ENCODE measurements at regions not wholly inside any gene's neighbourhood (a gene's known extent, or its start where the extent isn't known, plus 50 kb on each side); places are given as distances from the start of the nearest gene placed in this dataset.

GRCh38 chr12:93247313-93247991 is 130.3 kb upstream of the NUDT4 start:
- no peak for TF ChIP-seq CTCF (IDR thresholded peaks at IDR 0.05; ENCODE audit: unreplicated experiment in 3 of 3)
- Mint-ChIP-seq H3K36me3 (ENCODE audit: low read depth) (no peaks in the 10 kb centered on the region), H3K9me3 (peaks cover 3% of the 10 kb centered on the region), H3K27me3 (ENCODE audit: low read depth) (no peaks in the 10 kb centered on the region), H3K27ac (peak overlapping the region; percentile 26 to 45 (median 32)), H3K4me3 (no peak overlapping the region), H3K4me1 (peaks cover 32% of the 10 kb centered on the region)

- Mint-ChIP-seq H3K4me1 (peaks cover 14% of the 10 kb centered on the region), H3K4me3 (no peak overlapping the region), H3K27me3 (ENCODE audit: low read depth) (no peaks in the 10 kb centered on the region), H3K9me3 (peaks cover 16% of the 10 kb centered on the region), H3K36me3 (ENCODE audit: low read depth) (peaks cover 11% of the 10 kb centered on the region), H3K27ac (no peak overlapping the region)
- TF ChIP-seq CTCF (IDR thresholded peaks at IDR 0.05; ENCODE audit: unreplicated experiment in 3 of 3), result no peak
These were observed 125.5 kb upstream of the NUDT4 start for GRCh38 chr12:93252221-93252620.

GRCh38 chr12:93254911-93255310 is 122.8 kb upstream of the NUDT4 start:
- TF ChIP-seq CTCF (IDR thresholded peaks at IDR 0.05; ENCODE audit: unreplicated experiment in 3 of 3), result no peak
- no peaks in the 10 kb centered on the region for H3K27me3 Mint-ChIP-seq (ENCODE audit: low read depth)
- peaks cover 11% of the 10 kb centered on the region for H3K36me3 Mint-ChIP-seq (ENCODE audit: low read depth)
- peaks cover 16% of the 10 kb centered on the region for H3K9me3 Mint-ChIP-seq
- H3K4me3 Mint-ChIP-seq, result no peak overlapping the region
- H3K27ac Mint-ChIP-seq, result no peak overlapping the region
- H3K4me1 Mint-ChIP-seq, result peaks cover 8% of the 10 kb centered on the region

GRCh38 chr12:93256256-93256969 is 121.3 kb upstream of the NUDT4 start:
- TF ChIP-seq CTCF (IDR thresholded peaks at IDR 0.05; ENCODE audit: unreplicated experiment in 3 of 3), result no peak
- peaks cover 16% of the 10 kb centered on the region for H3K9me3 Mint-ChIP-seq
- H3K27me3 Mint-ChIP-seq (ENCODE audit: low read depth), result no peaks in the 10 kb centered on the region
- peaks cover 8% of the 10 kb centered on the region for H3K4me1 Mint-ChIP-seq
- peak overlapping the region in 2 of 3 experiments; percentile 29 to 47 for H3K27ac Mint-ChIP-seq
- H3K36me3 Mint-ChIP-seq (ENCODE audit: low read depth), result peaks cover 11% of the 10 kb centered on the region
- H3K4me3 Mint-ChIP-seq, result no peak overlapping the region

- H3K4me3 Mint-ChIP-seq, result no peak overlapping the region
- no peak overlapping the region for H3K27ac Mint-ChIP-seq
- no peaks in the 10 kb centered on the region for H3K27me3 Mint-ChIP-seq (ENCODE audit: low read depth)
- no peaks in the 10 kb centered on the region for H3K4me1 Mint-ChIP-seq
- TF ChIP-seq CTCF (IDR thresholded peaks at IDR 0.05; ENCODE audit: unreplicated experiment in 3 of 3), result no peak
- no peaks in the 10 kb centered on the region for H3K36me3 Mint-ChIP-seq (ENCODE audit: low read depth)
- H3K9me3 Mint-ChIP-seq, result no peaks in the 10 kb centered on the region
These were observed 116.1 kb upstream of the NUDT4 start for GRCh38 chr12:93261505-93262094.

Measured in nephron (organoid).